ENCODE measurements at regions not wholly inside any gene's neighbourhood (a gene's known extent, or its start where the extent isn't known, plus 50 kb on each side); places are given as distances from the start of the nearest gene placed in this dataset.

GRCh38 chr16:5450409-5451104 lies 353.0 kb upstream of the EEF2KMT start:
- no peak for FAIRE-seq

GRCh38 chr16:5449901-5450300 lies 352.3 kb upstream of the EEF2KMT start:
- FAIRE-seq: no peak

GRCh38 chr16:5448798-5449197 lies 351.2 kb upstream of the EEF2KMT start:
- FAIRE-seq: no peak

- no peak for FAIRE-seq
Observed at GRCh38 chr16:5447734-5448133, 350.1 kb upstream of the EEF2KMT start.

- FAIRE-seq: no peak
Observed at GRCh38 chr16:5446623-5447240, 349.1 kb upstream of the EEF2KMT start.

GRCh38 chr16:5444189-5444588 lies 346.6 kb upstream of the EEF2KMT start:
- FAIRE-seq: no peak

- FAIRE-seq: no peak
Observed at GRCh38 chr16:5442986-5443385, 345.4 kb upstream of the EEF2KMT start.

- FAIRE-seq: no peak
Observed at GRCh38 chr16:5442054-5442453, 344.5 kb upstream of the EEF2KMT start.

GRCh38 chr16:5438591-5438990 lies 341.0 kb upstream of the EEF2KMT start:
- no peak for FAIRE-seq

GRCh38 chr16:5433587-5433986 lies 336.0 kb upstream of the EEF2KMT start:
- no peak for FAIRE-seq

GRCh38 chr16:5432166-5432565 lies 334.6 kb upstream of the EEF2KMT start:
- FAIRE-seq: no peak

GRCh38 chr16:5430598-5430997 lies 333.0 kb upstream of the EEF2KMT start:
- no peak for FAIRE-seq

GRCh38 chr16:5428932-5429331 lies 331.3 kb upstream of the EEF2KMT start:
- no peak for FAIRE-seq

GRCh38 chr16:5427571-5427970 lies 330.0 kb upstream of the EEF2KMT start:
- no peak for FAIRE-seq

- no peak for FAIRE-seq
Observed at GRCh38 chr16:5422643-5423496, 325.3 kb upstream of the EEF2KMT start.

GRCh38 chr16:5422047-5422446 lies 324.5 kb upstream of the EEF2KMT start:
- no peak for FAIRE-seq

GRCh38 chr16:5416013-5416412 lies 318.4 kb upstream of the EEF2KMT start:
- no peak for FAIRE-seq

- no peak for FAIRE-seq
Observed at GRCh38 chr16:5415123-5415522, 317.5 kb upstream of the EEF2KMT start.

GRCh38 chr16:5412731-5413130 lies 315.1 kb upstream of the EEF2KMT start:
- FAIRE-seq: no peak

GRCh38 chr16:5398203-5398602 lies 300.6 kb upstream of the EEF2KMT start:
- FAIRE-seq: no peak

GRCh38 chr16:5396880-5397279 lies 299.3 kb upstream of the EEF2KMT start:
- FAIRE-seq: no peak

- no peak for FAIRE-seq
Observed at GRCh38 chr16:5393070-5393469, 295.5 kb upstream of the EEF2KMT start.

GRCh38 chr16:5386989-5387388 lies 289.4 kb upstream of the EEF2KMT start:
- FAIRE-seq: no peak

- FAIRE-seq: no peak
Observed at GRCh38 chr16:5385811-5386210, 288.2 kb upstream of the EEF2KMT start.

Data from endometrium (tissue), 2 donors.